AG04450 (cell line): ENCODE measurements at regions not wholly inside any gene's neighbourhood (a gene's known extent, or its start where the extent isn't known, plus 50 kb on each side); places are given as distances from the start of the nearest gene placed in this dataset.

Experiments used
- CTCF ChIA-PET: fragments of 300-600, 350-600 bp; formaldehyde crosslinking; extraction: SDS; loops from one replicate; lab custom pipeline; 2022; ENCODE audit warnings: antibody characterized with exemption, inconsistent platforms; lab: Charles Lee
- POLR2A ChIA-PET: fragments of 350-600 bp; formaldehyde crosslinking; extraction: SDS; loops from one replicate; lab custom pipeline; 2021; ENCODE audit warnings: antibody characterized with exemption, inconsistent platforms; lab: Yijun Ruan, JAX
- DNase-seq: peaks from one replicate; pipeline ENCODE4 v3.0.0-alpha.2; 2011; ENCODE audit warnings: low read depth, low spot score
- H3K27ac ChIP-seq: one replicate; pipeline ENCODE4 v1.5.1; 2012; ENCODE audit warnings: low read depth, low read length, control low read depth
- H3K27me3 ChIP-seq: one replicate; pipeline ENCODE4 v1.6.0; 2012; ENCODE audit warnings: low read length; ENCODE audit not compliant: control insufficient read depth, insufficient read depth
- H3K4me3 ChIP-seq: 2 replicates; pipeline ENCODE4 v1.5.1; 2011; ENCODE audit warnings: mild to moderate bottlenecking, low read depth, low read length, control low read depth
- H3K9me3 ChIP-seq: 2 replicates; pipeline ENCODE4 v1.5.1; 2012; ENCODE audit warnings: low read length; ENCODE audit not compliant: control insufficient read depth, insufficient read depth
- CTCF ChIP-seq: IDR thresholded peaks from 2 replicates; pipeline ENCODE4 v1.5.1; 2011; ENCODE audit warnings: low read depth, low read length, control low read depth, inconsistent platforms

DNA sequence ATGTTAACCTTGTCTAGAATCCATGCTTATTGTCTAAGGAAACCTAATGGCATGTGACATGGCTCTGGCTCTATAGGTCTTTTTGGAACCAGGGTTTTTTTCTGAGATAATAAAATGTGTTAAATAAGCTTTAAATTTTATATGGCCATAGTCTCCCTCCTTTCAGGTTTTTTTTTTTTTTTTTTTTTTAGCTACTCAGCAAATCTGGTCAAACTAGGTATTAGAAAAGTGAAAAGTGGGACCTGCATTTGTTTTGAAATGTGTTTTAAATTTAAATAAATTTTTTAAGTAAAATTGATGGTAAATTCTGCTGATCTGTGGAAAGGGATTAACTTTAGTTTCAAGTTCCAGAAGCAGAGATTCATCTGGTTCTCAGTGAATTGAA, 52.1 kb upstream of the NANOGP8 start:
- Histone ChIP-seq H3K27me3 (no peaks in the 10 kb centered on the region), H3K27ac (no peak overlapping the region), H3K9me3 (no peaks in the 10 kb centered on the region), H3K4me3 (no peak overlapping the region)
- no peak for TF ChIP-seq CTCF
- POLR2A ChIA-PET, result no interaction called here
- DNase-seq, result no peak
- CTCF ChIA-PET, result no interaction called here

GRCh38 chr15:35136321-35137189, 51.5 kb upstream of the NANOGP8 start:
- CTCF ChIA-PET, result no interaction called here
- no peaks in the 10 kb centered on the region for H3K9me3 ChIP-seq
- no peak overlapping the region for H3K27ac ChIP-seq
- H3K4me3 ChIP-seq, result no peak overlapping the region
- POLR2A ChIA-PET, result no interaction called here
- TF ChIP-seq CTCF, result no peak
- no peak for DNase-seq
- no peaks in the 10 kb centered on the region for H3K27me3 ChIP-seq
